Osteoblast (primary cell): ENCODE measurements at regions not wholly inside any gene's neighbourhood (a gene's known extent, or its start where the extent isn't known, plus 50 kb on each side); places are given as distances from the start of the nearest gene placed in this dataset.

Experiments used
- DNase-seq: peaks from one replicate; pipeline ENCODE4 v3.0.0; 2011; ENCODE audit warnings: low spot score, mixed read lengths; ENCODE audit not compliant: insufficient read length; ENCODE audit errors: missing footprints
- H2AFZ ChIP-seq: 2 replicates; pipeline ENCODE4 v1.6.0; 2011; ENCODE audit warnings: mild to moderate bottlenecking, low read length
- H3K27ac ChIP-seq: 2 replicates; pipeline ENCODE4 v1.5.1; 2011; ENCODE audit warnings: mild to moderate bottlenecking, low read depth, low read length, moderate library complexity
- H3K27me3 ChIP-seq: 2 replicates; pipeline ENCODE4 v1.6.0; 2012; ENCODE audit warnings: mild to moderate bottlenecking, control low read depth, inconsistent platforms, low read length, moderate library complexity; ENCODE audit not compliant: insufficient read depth
- H3K36me3 ChIP-seq: 2 replicates; pipeline ENCODE4 v1.5.1; 2011; ENCODE audit warnings: mild to moderate bottlenecking, low read length, control low read depth, moderate library complexity; ENCODE audit not compliant: insufficient read depth
- H3K4me1 ChIP-seq: 2 replicates; pipeline ENCODE4 v1.5.1; 2011; ENCODE audit warnings: mild to moderate bottlenecking, low read length, control low read depth, moderate library complexity; ENCODE audit not compliant: insufficient read depth
- H3K4me2 ChIP-seq: 2 replicates; pipeline ENCODE4 v1.6.0; 2011; ENCODE audit warnings: mild to moderate bottlenecking, low read length; ENCODE audit not compliant: insufficient read depth
- H3K4me3 ChIP-seq: fragments of 200-600 bp; sonication (generic); 3 replicates; pipeline ENCODE4 v1.5.1; 2012; ENCODE audit warnings: mild to moderate bottlenecking, low read length, inconsistent platforms; ENCODE audit not compliant: insufficient read depth
- H3K79me2 ChIP-seq: 2 replicates; pipeline ENCODE4 v1.6.0; 2012; ENCODE audit warnings: mild to moderate bottlenecking, low read length, control low read depth, inconsistent platforms; ENCODE audit not compliant: insufficient read depth
- H3K9me3 ChIP-seq: 2 replicates; pipeline ENCODE4 v1.5.1; 2011; ENCODE audit warnings: low read depth, low read length, control low read depth
- H4K20me1 ChIP-seq: 2 replicates; pipeline ENCODE4 v1.6.0; 2012; ENCODE audit warnings: mild to moderate bottlenecking, low read length, control low read depth; ENCODE audit not compliant: insufficient read depth
- CTCF ChIP-seq: IDR thresholded peaks from 2 replicates; pipeline ENCODE4 v1.5.1; 2011; ENCODE audit warnings: mild to moderate bottlenecking, low read depth, low read length, moderate library complexity; ENCODE audit errors: extremely low read depth

DNA sequence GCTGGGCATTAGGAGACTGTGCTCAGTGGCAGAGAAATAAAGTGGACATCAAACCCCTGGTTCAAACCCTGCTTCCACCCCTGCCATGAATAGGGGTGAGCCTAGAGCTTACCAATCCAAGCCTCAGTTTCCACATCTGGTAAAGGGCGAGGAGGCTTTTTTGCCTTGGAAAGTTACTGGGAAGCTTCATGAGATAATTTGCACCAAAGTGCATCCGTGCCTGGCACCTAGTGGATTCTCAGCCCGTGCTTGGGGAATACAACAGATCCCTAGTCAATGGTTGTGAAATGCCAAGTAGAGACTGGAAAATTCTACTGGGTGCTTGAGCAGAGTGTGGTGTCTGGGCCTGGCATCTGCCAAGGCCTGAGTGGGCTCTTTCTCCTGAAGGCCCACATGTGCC lies 158.7 kb upstream of the ZMIZ1 start:
- DNase-seq: no peak
- Histone ChIP-seq H3K27ac (no peak overlapping the region), H3K4me3 (no peak overlapping the region), H2AFZ (no peak overlapping the region), H4K20me1 (no peaks in the 10 kb centered on the region), H3K79me2 (no peaks in the 10 kb centered on the region), H3K9me3 (no peaks in the 10 kb centered on the region), H3K4me2 (no peak overlapping the region), H3K27me3 (peaks cover 22% of the 10 kb centered on the region), H3K36me3 (no peaks in the 10 kb centered on the region), H3K4me1 (no peaks in the 10 kb centered on the region)
- no peak for TF ChIP-seq CTCF

DNA sequence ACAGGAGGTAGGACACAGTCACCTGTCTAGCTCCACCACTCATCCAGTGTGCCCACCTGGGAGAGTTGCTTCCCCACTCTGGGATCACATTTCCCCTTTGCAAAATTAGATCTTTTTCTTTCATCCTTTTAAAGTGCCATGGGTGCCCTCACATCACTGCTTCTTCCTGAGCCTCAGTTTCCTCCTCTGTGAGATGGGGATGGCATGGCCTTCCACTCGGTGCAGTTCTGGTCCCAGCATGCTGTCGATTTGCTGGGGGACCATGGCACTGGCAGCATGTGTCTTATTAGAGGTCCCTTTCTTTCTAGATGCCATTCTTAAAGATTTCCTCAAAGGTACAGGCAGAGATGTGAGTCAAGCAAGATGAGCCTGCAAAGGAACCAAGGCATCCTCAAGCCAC lies 158.3 kb upstream of the ZMIZ1 start:
- Histone ChIP-seq H2AFZ (no peak overlapping the region), H3K79me2 (no peaks in the 10 kb centered on the region), H3K9me3 (no peaks in the 10 kb centered on the region), H3K36me3 (no peaks in the 10 kb centered on the region), H3K4me3 (no peak overlapping the region), H3K4me2 (no peak overlapping the region), H3K27me3 (peaks cover 25% of the 10 kb centered on the region), H3K27ac (no peak overlapping the region), H4K20me1 (no peaks in the 10 kb centered on the region), H3K4me1 (no peaks in the 10 kb centered on the region)
- no peak for TF ChIP-seq CTCF
- no peak for DNase-seq

- no peak for DNase-seq
- H3K36me3 ChIP-seq: no peaks in the 10 kb centered on the region
- H3K27me3 ChIP-seq: peaks cover 28% of the 10 kb centered on the region
- H3K79me2 ChIP-seq: no peaks in the 10 kb centered on the region
- H3K4me2 ChIP-seq: no peak overlapping the region
- no peak overlapping the region for H3K4me3 ChIP-seq
- no peak overlapping the region for H3K27ac ChIP-seq
- H3K4me1 ChIP-seq: no peaks in the 10 kb centered on the region
- H3K9me3 ChIP-seq: no peaks in the 10 kb centered on the region
- no peak overlapping the region for H2AFZ ChIP-seq
- TF ChIP-seq CTCF: no peak
- H4K20me1 ChIP-seq: no peaks in the 10 kb centered on the region
Measured at GRCh38 chr10:78910886-78911285, 157.9 kb upstream of the ZMIZ1 start.

DNA sequence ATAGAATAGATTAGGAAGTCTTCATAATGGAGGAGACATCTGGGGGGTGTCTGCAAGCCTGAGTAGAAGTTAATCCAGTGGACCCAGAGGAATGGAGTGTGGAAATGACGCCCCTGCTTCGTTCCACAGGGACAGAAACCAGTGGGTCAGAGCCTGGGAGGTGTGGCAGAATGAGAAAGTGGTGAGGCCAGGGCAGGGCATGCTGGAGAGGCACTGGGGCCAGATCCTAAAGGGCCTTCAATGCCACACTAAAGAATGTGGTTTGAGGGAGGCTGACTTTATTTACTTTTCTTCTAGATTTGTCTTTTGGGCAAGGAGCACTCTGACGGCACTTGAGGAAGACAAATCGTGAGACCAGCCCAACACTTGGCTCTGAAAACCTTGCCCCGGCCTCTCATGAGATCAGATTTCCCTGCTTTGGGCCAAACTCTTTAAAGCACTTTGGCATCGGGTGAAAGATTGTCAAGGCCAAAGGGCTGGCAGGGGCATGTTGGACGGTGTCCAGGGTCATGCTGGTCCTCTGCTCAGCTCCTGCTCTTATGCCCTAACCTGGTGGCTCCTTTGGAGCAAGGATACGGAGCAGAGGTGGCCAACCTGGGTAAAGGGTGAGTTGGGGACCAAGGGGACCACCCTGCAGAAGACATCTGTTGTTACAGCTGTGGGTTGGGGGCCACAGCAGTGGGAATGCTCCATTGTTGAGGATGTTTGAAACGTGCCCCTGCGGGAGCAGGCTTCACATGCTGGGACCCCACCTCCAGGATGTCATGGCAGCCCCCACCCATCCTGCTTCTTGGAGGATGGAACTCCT lies 157.0 kb upstream of the ZMIZ1 start:
- no peaks in the 10 kb centered on the region for H3K9me3 ChIP-seq
- no peak overlapping the region for H3K27ac ChIP-seq
- no peak overlapping the region for H3K4me3 ChIP-seq
- DNase-seq: no peak
- H4K20me1 ChIP-seq: no peaks in the 10 kb centered on the region
- peaks cover 24% of the 10 kb centered on the region for H3K27me3 ChIP-seq
- no peaks in the 10 kb centered on the region for H3K4me1 ChIP-seq
- TF ChIP-seq CTCF: no peak
- H3K79me2 ChIP-seq: no peaks in the 10 kb centered on the region
- H3K36me3 ChIP-seq: no peaks in the 10 kb centered on the region
- H2AFZ ChIP-seq: no peak overlapping the region
- no peak overlapping the region for H3K4me2 ChIP-seq
